ENCODE measurements at regions not wholly inside any gene's neighbourhood (a gene's known extent, or its start where the extent isn't known, plus 50 kb on each side); places are given as distances from the start of the nearest gene placed in this dataset.

- DNase-seq (ENCODE audit: low spot score) = no peak
Measured at GRCh38 chr6:14964556-14965270, 281.2 kb upstream of the JARID2 start.

GRCh38 chr6:14965424-14966075 is 280.3 kb upstream of the JARID2 start:
- DNase-seq (ENCODE audit: low spot score) = no peak

GRCh38 chr6:14966096-14966905 is 279.6 kb upstream of the JARID2 start:
- no peak for DNase-seq (ENCODE audit: low spot score)

DNA sequence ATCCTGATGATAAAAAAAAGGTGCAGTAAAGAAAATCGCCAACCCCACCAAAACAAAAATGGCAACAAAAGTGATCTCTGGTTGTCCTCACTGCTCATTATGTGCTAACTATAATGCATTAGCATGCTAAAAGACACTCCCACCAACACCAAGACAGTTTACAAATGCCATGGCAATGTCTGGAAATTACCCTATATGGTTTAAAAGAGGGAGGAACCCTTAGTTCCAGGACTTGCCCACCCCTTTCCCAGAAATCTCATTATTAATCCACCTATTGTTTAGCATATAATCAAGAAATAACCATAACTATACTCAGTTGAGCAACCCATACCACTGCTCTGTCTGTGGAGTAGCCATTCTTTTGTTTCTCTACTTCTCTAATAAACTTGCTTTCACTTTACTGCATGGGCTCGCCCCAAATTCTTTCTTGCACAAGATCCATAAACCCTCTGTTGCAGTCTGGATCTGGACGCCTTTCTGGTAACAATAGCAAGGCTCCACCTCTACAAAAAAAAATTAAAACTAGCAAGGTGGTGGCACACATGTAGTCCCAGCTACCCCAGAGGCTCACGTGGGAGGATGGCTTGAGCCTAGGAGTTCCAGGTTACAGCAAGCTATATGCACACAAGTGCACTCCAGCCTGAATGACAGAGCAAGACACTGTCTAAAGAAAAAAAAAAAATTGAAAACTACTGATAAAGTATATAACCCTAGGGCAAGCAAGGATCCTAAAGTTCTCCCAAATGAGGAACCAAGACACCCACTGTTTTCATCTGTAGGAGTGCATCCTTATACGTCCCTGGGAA is 278.8 kb upstream of the JARID2 start:
- no peak for DNase-seq (ENCODE audit: low spot score)

DNA sequence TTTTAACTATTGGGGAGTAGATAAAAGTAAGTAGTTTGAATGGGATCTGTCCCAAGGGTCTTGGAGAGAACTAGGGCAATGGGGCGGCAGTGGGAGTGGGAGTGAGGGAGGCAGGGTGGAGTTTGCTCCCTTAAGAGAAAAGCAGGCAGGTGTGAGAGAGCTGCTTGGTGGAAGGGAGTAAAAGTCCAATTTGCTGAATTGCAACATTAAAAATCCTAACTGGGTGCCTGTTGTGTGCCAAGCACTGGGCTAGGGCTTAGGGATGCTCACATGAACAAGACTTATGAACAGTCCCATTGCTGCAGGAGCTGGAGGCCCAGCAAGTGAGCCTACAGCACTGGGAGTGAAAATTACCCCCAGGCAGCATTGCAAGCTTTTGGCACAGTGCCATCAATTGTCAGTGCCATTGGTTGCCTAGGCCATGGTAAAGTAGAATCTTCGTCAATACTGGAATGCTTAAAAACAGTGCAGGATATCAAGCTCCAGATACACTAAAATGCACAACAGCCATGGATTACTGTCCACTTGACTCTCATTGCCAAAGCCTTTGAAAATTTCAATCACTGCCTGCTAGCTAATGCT is 277.7 kb upstream of the JARID2 start:
- no peak for DNase-seq (ENCODE audit: low spot score)

DNA sequence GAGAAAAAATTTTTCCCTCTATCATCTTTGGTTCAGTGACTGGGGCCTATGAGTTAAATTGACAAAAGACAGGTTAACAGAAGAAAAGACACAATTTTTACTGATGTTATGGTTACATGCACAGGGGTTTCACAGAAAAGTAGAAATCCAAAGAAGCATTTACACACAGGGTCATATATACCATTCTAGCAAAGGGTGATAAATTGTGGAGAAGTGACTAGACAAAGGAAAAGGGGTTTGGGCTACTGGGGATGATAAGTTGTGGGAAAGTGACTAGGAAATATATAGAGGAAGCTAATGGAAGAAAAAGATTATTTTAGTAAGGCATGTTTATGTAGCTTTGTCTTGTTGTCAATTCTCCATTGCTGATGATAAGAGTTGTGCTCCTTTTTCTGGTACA is 276.7 kb upstream of the JARID2 start:
- DNase-seq (ENCODE audit: low spot score) = no peak

DNA sequence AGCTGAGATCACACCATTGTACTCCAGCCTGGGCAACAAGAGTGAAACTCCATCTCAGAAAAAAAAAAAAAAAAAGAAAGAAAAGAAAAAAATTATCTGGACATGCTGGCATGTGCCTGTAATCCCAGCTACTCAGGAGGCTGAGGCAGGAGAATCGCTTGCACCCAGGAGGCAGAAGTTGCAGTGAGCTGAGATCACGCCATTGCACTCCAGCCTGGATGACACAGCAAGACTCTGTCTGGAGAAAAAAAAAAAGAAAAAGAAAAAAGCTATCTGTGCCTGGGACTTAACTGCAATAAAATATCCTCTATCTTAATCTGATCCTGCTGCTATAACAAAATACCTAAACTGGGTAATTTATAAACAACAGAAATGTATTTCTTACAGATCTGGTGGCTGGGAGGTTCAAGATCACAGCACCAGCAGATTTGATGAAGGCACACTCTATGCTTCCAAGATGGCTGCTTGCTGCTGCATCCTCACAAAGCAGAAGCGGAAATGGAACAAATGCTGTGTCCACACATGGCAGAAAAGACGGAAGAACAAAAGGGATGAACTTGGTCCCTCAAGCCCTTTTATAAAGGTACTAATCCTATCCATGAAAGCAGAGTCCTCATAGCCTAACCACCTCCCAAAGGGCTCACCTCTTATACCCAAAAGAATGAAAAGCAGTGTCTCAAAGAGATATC is 273.3 kb upstream of the JARID2 start:
- no peak for DNase-seq (ENCODE audit: low spot score)

DNA sequence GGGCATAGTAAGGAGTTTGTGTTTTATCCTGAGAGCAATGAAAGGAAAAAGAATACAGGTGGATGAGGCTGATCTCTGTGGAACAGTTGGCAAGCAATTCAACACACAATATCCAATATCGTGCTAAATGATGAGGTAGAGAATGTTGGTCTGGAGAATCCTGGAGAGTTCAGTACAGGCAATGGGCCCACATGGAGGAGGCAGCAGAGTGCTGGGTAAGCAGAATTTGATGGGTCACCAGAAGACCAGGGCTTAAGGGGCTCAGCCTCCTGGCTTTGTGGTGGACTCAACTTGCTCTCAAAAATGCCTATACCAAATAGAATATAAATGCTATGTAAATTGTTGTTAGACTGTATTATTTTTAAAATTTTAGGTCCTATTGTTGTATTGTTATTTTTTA is 271.5 kb upstream of the JARID2 start:
- no peak for DNase-seq (ENCODE audit: low spot score)

DNA sequence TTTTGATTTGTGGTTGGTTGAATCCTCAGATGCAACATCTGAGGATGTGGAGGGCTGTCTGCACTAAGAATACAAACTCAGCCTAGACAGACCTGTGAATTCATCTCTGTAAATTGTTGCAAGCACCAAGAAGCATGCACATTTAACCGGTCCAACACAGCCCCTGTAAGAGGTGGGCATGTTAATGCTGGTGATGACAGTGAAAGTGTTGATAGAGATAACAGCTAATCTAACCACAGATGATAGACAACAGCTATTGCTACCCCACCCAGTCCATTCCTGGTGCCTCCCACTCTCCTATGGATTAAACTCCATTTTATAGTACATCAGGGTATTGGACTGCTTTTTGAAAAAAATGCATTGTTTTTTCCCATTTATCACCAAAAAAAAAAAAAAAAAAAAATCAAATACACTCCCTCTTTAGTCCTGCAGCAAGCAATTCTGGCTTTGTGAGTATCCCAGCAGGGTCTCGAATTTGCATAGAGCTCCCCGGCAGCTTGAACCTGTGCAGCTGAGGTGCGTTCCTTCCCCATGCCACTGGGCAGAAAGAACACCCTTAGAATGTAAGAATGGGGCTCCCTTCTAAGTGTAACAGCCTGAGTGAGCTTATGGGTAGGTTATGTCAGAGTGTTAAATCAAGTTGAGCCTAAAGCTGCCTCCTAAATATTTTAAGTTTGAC is 270.9 kb upstream of the JARID2 start:
- no peak for DNase-seq (ENCODE audit: low spot score)

DNA sequence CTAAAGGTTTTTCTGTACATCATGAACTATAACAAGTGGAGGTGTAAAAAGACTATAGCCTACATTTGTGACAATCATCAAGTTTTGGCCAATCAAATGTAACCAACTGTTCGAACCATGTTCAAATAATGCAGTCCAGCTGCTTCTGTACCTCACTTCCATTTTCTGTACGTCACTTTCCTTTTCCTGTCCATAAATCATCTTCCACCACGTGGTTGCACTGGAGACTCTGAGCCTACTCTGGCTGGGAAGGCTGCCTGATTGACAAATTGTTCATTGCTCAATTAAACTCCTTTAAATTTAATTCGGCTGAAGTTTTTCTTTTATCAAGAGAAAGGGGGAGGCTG is 270.4 kb upstream of the JARID2 start:
- DNase-seq (ENCODE audit: low spot score) = peak; percentile 30

GRCh38 chr6:14977747-14978382 is 268.0 kb upstream of the JARID2 start:
- DNase-seq (ENCODE audit: low spot score) = no peak

GRCh38 chr6:14981960-14982359 is 263.9 kb upstream of the JARID2 start:
- DNase-seq (ENCODE audit: low spot score) = no peak

DNA sequence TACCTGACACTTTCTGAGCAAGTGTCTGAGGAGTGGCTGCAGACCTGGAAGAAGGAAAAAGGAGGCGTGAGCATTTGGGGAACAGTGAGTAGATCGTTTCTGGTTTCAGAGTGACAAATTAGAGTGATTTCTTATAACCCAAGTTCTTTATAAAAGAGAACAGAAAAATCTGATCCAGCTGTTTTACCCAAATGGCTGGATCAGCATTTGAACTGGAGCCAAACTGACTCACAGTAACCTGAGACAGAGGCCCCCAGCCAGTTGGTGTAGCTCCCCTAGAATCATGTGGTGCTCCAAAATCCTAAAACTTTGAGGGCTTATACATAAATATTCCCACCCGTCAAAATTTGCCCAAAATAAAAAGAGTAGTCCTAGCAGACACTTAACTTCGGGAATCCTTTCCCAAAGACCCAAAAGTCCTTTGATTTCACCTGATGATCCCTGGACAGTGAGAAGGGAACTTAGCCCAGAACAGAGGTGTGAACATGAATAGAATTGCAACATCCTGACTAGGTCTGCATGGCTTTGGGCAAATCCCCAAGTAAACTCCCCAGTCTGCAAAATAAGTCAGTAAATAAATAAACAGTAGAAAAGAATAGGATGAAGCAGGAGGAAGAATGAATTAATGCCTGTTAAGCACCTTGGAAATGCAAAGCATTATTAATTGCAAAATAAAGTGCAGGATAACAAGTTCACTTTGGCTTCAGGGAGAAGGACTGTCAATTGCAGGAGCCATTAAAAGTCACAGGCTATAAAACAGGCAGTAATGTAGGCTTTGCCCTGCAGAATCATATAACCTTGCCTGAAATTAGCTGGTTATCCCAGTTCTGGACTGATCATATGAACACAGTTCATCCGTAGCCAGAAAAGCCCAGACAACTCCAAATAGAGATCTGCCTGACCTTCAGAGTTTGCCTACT is 262.0 kb upstream of the JARID2 start:
- DNase-seq (ENCODE audit: low spot score) = no peak

- DNase-seq (ENCODE audit: low spot score) = no peak
Measured at GRCh38 chr6:14984519-14984853, 261.4 kb upstream of the JARID2 start.

DNA sequence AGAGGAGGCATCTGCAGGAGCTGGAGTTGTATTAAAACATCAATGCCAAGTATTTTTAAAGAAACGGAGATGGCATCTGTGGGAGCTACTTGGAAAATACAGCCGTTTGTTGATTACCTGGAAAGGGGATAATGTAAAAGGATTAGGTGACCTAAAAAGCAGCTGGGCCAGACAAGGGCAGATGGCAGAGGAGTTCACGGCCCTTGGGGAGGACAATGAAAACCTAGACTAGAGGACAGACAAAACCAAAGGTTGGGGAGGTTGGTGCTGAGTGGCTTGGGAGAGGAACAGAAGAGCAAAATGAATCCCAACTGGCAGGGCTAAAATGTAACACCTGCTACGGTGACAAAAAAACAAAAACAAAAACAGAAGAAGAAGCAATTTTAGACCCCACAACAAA is 260.5 kb upstream of the JARID2 start:
- DNase-seq (ENCODE audit: low spot score) = no peak

GRCh38 chr6:14986370-14986769 is 259.5 kb upstream of the JARID2 start:
- no peak for DNase-seq (ENCODE audit: low spot score)

DNA sequence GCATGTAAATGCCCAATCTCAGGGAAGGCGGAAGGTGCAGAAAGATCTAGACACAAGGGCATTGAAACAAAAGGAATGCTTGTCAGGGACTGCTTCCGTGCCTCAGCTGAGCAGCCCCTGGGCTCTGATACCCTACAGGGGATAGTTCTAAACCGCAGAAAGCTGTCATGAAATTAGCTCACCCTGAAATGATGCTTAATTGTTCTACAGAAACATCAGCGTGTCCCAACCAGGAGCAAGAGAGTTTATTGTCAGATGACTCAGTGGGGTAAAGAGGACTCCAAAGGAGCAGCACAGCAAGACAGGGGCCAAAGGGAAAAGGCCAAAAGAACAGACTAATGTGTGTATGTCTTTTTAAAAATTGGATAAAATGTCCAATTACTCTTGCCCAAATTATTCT is 258.4 kb upstream of the JARID2 start:
- no peak for DNase-seq (ENCODE audit: low spot score)

DNA sequence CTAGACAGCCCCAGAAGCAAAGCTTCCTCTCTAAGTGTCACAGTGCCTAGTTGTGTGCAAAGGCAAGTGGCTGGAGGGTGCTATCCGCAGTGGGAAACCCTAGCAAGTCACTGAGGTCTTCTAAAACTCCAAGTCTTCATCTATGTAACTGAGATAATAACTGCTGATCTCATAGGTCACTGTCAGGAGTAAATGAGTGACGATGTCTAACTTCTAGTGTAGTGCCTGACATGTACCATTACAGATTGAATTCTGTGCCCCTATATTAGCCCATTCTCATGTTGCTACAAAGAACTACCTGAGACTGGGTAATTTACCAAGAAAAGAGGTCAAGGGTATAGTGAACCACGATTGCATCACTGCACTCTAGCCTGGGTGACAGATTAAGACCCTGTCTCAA is 253.5 kb upstream of the JARID2 start:
- no peak for DNase-seq (ENCODE audit: low spot score)

DNA sequence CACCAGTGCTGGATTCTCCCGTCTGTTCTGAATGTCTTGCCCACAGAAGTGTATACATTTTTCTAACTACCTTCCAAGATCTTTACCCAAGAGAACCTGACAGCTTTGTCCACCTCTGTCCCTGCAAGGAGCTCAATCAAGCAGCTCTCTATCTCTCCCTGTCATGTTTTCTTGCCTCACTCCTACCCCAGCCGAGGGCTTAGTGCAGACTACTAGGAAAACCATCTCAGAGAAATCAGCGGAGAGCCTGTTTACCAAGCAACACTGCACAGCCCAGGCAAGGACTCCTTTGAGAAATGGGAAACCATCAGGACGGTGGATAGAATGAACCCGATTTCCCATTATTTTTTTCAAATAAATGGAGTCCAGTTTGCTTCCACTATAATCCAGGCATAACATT is 250.7 kb upstream of the JARID2 start:
- no peak for DNase-seq (ENCODE audit: low spot score)

All from putamen (tissue), 1 donor.